GM12892 (cell line): ENCODE measurements at regions not wholly inside any gene's neighbourhood (a gene's known extent, or its start where the extent isn't known, plus 50 kb on each side); places are given as distances from the start of the nearest gene placed in this dataset.

Experiments used
- POLR2A ChIP-seq: IDR thresholded peaks from 2 replicates; pipeline ENCODE4 v1.6.1; 2011; ENCODE audit warnings: low read depth, low read length, control low read depth
- POLR2AphosphoS5 ChIP-seq: IDR thresholded peaks from 2 replicates; pipeline ENCODE4 v1.6.1; 2011; ENCODE audit warnings: low read depth, low read length, control low read depth
- TAF1 ChIP-seq: IDR thresholded peaks from 2 replicates; pipeline ENCODE4 v1.6.1; 2011; ENCODE audit warnings: low read depth, mild to moderate bottlenecking, control low read depth, low read length, borderline replicate concordance

DNA sequence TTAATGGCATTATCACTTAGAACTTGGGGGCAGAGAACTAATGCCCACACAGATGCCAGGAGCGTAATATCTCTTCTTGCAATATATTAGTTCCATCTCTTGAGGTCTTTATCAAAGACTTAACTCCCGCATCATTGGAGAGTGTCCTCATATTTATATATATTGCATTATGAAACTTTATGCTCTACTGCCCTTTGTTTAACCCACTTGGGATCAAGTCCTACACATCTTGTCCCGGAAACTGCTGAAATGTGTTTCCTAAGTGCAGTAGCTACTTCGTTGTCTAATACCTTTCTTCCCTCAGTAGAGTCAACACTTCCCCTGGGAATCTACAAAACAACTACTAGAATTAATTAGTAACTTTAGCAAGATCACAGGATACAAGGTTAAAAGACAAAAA lies 1029.2 kb downstream of the OTOL1 start:
- no peak for TF ChIP-seq POLR2A
- no peak for TF ChIP-seq POLR2AphosphoS5
- no peak for TF ChIP-seq TAF1
